HG02938 (cell line): ENCODE measurements at regions not wholly inside any gene's neighbourhood (a gene's known extent, or its start where the extent isn't known, plus 50 kb on each side); places are given as distances from the start of the nearest gene placed in this dataset.
"Not testable (repeated sequence)": the region's sequence is repeated elsewhere in the genome, so short reads cannot be mapped to it uniquely, and the experiment has no call there.

Source experiments
- ATAC-seq: cut with Tn5 transposase; IDR thresholded peaks from one replicate; pipeline ENCODE4 v1.9.1; 2021; ENCODE audit warnings: mild to moderate bottlenecking, moderate library complexity; ENCODE audit not compliant: unreplicated experiment

DNA sequence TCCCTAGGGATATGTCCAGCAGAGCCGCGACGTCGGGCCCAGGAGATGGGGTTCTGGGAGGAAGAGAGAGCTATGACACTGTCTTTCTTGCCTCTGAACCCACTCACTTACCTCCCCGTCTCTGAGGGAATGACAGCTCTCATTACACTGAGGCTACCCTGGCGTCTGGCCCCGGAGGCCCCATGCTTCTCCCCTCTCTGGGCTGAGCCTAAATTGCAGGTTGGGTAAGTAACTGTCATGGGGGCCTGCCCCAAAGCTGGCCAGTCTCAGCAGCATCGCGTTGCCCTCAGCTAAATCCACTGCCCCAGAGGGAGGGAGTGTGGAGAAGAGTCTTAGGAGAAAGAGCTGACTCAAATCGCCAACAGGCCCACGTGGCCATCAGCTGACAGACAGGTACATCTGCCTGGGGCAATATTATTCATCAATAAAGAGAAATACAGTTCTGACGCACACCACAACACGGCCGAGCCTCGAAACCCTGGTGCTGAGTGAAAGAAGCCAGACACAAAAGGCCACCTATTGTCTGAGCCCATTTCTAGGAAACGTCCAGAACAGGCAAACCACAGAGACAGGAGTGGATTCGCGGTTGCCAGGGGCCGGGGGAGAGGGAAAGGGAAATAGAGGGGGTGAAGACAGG, 156.4 kb downstream of the C16orf95 start:
- ATAC-seq: no peak

DNA sequence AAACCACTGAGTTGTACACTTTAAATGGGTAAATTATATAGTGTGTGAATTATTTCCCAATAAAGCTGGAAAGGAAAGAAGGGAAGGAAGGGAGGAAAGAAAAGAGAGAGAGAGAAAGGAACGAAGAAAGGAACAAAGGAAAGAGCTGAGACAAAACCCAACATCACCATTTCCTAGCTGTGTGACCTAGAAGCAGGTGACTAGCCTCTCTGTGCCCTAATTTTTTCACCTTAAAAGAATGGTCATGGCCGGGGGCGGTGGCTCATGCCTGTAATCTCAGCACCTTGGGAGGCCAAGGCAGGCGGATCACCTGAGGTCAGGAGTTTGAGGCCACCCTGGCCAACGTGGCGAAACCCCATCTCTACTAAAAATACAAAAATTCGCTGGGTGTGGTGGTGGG, 155.8 kb downstream of the C16orf95 start:
- not testable (repeated sequence) for ATAC-seq

DNA sequence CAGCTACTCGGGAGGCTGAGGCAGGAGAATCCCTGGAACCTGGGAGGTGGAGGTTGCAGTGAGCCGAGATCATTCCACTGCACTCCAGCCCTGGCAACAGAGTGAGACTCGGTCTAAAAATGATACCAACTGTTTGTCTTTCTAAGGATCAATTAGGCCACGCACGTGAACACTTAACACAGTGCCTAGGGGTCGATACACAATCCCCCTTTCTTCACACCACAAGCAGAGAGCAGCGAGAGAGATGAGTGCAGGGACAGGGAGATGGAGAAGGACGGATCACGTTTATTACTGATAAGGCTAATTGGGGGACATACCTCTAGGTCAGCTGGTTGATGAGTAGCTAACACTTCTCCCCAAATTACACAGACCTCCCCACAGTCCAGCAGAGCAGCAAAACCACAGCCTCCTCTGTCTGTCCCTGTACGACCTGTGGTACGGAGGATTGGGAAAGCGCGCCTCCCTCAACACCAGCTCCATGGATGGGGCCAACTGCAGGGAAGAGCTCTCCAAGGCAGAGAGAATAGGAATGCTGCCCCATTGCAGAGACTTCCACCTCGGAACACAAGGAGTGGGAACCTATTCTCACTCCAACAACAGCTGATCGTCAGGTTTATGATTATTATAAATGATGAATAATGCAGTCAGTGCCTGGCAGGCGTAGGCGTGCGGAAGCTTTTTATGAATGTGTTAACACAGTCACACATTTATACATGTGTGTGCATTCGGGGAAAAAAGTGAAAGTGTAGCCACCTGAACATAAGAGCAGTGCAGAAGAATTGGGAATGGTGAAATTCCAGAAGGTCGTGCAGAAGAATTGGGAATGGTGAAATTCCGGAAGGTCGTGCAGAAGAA, 155.1 kb downstream of the C16orf95 start:
- no peak for ATAC-seq

DNA sequence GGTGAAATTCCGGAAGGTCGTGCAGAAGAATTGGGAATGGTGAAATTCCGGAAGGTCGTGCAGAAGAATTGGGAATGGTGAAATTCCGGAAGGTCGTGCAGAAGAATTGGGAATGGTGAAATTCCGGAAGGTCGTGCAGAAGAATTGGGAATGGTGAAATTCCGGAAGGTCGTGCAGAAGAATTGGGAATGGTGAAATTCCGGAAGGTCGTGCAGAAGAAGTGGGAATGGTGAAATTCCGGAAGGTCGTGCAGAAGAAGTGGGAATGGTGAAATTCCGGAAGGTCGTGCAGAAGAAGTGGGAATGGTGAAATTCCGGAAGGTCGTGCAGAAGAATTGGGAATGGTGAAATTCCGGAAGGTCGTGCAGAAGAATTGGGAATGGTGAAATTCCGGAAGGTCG, 154.4 kb downstream of the C16orf95 start:
- ATAC-seq: not testable (repeated sequence)

DNA sequence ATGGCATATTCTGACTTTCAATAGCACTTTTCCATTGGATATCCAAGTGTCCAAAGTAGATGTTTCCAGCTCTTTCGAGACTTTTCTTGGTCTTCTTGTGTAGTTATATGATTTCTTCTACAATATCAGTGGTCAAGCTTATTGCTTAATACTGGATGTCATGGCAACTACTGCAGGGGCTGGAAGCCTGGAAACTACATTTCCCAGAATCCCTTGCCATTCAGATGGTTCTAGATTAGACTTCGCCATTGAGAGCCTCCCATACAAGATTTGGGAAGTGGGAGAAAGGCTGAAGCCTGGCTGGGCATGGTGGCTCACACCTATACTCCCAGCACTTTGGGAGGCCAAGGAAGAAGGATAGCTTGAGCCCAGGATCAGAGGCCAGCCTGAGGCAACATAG, 153.6 kb downstream of the C16orf95 start:
- no peak for ATAC-seq

DNA sequence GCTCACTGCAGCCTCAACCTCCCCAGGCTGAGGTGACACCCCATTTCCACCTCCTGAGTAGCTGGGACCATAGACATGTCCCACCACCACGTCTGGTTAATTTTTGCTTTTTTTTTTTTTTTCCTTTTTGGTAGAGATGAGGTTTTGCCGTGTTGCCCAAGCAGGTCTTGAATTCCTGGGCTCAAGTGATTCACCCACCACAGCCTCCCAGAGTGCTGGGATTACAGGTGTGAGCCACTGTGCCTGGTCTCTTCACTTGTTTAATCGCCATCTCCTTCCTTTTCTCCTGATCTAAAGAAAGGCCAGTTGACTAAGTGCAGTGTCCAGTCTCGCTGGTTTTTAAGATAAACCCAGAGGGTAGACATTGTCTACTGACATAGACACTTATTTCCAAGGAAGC, 152.0 kb downstream of the C16orf95 start:
- no peak for ATAC-seq

DNA sequence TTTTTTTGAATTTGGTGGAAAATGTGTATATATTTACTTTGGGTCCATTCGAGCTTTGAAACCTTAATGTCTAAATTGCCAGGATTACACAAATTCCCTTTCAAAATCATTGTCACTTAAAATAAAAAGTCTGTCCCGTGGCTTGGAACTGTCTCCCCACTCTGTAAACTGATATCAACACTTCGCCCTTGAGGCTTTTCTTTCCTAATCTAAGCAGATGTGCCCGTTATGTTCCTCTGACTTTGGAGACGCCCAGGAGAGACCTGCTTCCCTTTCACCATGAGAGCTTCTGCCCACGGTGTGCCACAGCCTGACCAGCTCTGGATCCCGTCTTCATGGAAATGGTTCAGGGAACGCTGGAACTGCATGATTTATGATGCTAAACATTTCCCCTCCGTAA, 151.3 kb downstream of the C16orf95 start:
- no peak for ATAC-seq

DNA sequence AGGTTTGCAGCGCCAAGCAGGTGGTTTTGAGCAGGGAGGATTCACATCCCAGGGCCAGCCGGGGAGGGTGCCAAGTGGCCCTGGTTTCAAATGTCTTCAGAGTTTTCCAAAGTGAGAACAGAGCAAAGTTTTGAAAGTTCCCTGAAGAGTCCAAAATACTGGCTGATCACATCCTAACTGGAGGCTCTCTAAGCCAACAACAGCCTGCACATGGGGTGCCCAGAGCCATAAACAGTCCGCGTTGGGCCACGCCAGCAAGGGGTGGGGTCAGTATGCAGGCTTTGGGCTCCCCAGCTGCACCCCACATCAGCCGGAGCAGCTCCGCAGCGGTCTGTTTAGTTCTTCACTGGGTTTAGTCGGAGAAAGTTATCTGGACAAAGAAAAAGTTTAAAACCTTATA, 150.9 kb downstream of the C16orf95 start:
- ATAC-seq: no peak

DNA sequence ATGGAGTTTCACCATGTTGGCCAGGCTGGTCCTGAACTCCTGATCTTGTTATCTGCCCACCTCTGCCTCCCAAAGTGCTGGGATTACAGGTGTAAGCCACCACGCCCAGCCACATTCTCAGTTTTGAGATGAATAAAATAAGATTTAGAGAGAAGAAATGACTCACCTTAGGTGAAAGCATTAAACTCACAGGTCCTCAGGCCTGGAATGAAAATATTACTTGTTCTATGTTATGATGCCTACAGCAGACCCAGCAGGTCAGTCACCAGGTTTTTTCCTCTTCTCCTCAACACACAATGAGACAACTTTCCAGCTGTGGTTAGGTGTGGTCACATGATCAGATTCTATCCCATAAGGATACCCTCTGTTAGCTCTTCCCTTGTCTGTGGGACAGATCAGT, 150.3 kb downstream of the C16orf95 start:
- ATAC-seq: no peak

DNA sequence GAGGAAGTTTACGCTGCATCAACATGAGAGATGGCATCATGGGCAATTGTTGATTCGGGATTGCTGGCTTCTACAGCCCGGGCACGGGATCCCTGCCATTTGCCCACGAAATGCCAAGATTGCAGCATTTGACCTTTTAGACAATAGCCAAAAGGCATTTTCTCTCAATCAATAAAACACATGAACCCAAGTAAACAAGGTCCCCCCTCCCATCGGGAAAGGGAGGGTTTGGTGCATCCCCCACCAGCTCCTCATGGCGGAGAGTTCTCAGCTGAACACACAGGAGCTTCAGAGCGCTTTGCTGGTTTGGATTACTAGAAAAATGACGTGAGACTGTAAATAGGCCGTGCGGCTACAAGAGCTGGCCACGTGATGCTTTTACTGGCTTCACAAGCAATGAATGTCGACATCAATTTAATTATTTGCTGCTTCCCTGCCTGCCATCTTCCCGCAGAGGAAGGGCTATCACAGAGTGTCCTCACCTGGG, 147.6 kb downstream of the C16orf95 start:
- ATAC-seq: no peak

DNA sequence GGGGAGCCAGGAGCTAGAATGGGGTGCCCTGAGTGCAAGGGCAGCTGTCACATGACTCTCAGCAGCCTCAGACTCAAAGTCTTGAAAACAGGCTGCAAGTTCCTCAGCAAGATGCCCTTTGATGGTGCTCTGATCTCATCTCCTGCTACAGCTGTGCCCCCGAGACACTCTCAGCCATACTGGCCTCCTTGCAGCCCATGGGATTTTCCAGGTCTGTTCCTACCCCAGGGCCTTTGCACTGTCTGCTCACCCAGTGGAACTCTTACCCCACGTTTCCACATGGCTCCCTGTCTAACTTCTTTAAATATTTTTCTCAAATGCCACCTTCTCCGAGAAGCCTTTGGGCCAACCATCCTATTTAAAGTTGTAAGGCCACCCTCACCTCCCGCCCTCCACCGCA, 146.9 kb downstream of the C16orf95 start:
- ATAC-seq: no peak

DNA sequence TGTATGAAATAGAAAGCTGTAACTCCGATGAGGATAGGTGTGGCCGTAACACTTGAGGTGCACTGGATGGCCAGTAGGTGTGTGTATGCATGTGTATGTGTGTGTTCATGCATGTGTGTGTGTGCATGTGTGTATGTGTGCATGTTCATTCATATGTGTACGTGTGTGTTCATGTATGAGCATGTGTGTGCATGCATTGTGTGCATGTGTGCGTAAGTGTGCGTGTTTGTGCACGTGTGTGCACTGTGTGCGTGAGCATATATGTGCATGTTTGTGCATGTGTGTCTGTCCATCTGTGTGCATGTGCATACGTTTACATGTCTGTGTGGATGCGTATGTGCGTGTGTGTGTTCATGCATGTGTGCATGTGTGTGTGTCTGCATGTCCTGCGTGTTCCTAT, 145.5 kb downstream of the C16orf95 start:
- no peak for ATAC-seq

DNA sequence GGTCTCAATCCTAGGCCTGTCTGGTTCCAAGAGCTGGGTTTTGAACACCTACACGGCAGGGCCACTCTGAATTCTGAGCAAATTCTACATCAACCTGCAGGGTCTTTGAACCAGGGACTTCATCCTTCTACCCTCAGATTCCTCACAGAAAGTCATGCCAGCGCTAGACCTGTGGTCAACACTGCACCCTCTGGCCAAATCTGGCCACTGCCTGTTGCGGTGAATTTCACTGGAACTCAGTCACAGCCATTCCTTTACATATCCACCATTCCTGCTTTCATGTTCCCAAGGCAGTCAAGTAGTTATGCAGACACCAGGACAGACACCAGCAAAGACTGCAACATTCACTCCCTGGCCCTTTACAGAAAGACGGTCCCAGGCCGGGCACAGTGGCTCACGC, 144.6 kb downstream of the C16orf95 start:
- ATAC-seq: no peak

DNA sequence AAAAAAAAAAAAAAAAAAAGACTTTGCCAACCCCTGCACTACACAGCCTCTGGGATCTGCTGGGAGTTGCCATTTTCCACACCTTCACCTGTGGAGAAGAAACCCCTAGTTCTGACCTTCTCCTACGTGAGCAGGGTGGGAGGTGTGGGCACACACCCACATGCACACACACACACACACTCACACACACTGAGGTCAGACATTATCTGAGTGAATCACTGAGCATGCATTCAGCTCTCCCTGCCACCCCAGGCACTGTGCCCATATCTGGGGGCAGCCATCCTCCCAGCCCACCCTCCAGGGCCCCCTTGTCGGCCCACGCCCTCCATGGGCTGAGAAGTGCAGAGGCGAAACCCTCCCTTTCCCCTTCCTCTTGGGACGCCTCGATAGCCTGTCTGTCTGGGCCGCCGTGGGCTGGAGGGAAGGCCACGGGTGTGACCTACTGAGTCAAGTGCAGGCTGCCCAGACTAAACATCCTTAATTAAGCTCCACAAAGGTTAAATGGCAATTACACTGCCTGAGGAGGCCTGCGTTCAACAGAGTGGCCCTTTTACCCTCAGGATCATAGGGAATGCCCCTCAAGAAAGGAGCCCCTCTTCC, 143.8 kb downstream of the C16orf95 start:
- ATAC-seq: no peak

DNA sequence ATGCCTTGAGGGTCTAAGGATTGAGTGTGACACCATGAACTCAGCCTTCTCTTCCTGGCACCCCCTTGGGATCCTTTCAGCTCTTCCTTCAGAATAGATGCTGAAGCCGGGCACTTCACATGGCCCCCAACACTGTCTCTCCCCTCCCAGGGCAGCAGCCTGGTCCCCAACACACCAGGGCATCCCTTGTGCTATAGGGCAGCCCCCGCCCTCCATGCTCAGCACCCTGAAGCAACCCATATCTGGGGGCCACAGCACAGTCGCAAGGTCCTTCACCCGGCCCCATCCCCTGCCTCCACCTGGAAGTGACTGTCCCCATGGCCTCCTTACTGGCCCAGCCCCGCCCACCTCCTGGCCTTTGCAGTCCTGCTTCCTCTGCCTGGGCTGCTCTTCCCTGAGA, 143.1 kb downstream of the C16orf95 start:
- no peak for ATAC-seq

DNA sequence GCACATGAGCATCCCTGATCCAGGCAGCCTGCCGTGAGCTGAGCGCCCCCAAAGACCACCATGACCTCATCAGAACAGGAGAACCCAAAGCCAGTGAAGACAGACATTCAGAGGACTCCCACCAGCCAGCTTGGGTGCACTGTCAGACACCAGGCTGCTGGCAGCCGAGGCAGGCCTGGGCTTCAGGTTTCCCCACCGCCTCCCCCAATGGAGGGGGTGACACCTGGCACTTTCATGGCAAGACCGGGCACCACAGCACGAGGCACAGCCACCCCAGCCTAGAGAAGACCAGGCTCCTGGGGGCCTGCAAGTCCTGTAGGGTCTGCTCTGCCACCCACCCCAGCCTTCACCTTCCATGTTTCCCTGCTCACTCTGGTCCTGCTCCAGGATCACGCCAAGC, 140.5 kb downstream of the C16orf95 start:
- no peak for ATAC-seq

DNA sequence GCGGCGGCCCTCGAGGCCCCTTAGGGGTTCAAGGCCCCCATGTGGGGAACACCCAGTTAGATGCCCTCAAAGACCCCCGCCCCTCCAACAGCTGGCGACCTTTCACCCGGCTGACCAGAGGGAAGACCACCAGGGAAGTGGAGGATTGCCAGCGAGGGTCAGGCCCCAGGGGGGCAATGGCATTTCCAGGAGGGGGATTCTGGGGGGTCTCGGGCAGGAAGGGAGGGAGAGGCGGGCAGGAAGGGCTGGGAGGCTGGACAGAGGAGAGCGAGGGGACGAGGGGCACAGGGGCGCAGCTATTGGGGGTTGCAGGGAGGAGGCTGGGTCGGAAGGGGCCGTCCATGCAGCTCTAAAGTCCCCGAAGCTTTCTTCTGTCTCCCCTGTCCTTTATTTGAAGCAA, 139.5 kb downstream of the C16orf95 start:
- no peak for ATAC-seq

DNA sequence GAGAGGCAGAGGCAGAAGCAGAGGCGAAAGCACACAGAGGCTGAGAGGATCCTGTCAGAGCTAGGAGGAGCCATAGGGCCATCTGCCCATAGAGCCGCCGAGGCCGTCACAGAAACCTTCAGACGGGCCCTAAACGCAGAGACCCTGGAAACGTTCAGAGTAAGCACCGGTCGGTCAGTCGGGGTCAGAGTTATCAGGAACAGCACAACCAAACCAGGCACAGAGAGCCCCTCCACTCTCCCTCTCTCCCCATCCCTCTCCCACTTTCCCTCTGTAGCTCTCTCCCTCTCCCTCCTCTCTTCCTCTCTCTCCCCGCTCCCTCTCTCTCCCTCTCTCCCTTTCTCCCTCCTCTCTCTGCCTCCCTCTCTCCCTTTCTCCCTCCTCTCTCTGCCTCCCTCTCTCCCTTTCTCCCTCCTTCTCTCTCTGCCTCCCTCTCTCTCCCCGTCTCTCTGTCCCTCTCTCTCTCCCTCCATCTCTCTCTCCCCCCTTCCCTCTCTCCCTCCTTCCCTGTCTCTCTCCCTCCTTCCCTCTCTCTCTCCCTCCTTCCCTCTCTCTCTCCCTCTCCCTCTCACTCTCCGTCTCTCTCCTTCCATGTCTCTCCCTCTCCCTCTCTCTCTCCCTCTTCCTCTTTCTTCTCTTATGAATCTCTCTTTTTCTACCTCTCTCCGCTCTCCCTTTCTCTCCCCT, 138.9 kb downstream of the C16orf95 start:
- no peak for ATAC-seq

DNA sequence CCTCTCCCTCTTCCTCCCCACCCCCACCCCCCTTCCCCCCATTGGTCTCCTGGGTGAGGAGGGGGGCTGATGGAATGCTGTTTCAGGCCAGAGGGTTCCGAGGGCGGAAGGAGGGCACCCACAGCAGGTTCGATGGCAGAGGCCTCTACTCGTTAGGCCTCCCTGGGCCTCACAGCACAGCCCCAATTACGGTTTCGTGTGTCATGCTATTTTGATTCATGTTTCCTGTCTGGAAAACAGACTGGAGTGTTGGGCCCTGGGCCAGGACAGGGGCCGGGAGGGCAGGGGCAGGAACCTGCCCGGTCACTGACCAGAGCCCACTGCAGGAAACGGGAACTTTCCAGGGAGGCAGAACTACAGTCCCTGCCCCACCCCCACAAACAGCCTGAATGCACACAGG, 138.2 kb downstream of the C16orf95 start:
- ATAC-seq: no peak

DNA sequence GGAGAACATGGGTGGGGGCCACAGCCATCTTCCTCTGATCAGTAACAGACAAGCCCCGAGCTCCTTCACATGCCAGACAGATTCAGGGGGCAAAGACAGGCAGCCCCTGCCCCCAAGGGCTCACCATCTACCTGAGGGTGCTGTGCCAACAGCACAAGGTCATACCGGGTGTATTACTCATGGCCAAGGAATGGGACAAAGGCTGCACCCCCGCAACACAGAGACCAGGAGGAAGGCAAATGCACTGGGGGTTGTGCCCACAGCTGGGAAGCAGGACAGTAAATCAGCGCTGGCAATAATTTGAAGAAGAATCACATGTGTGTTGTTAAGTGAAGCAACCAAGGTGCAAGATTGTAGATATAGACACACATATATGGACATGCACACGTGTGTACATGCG, 137.1 kb downstream of the C16orf95 start:
- no peak for ATAC-seq

DNA sequence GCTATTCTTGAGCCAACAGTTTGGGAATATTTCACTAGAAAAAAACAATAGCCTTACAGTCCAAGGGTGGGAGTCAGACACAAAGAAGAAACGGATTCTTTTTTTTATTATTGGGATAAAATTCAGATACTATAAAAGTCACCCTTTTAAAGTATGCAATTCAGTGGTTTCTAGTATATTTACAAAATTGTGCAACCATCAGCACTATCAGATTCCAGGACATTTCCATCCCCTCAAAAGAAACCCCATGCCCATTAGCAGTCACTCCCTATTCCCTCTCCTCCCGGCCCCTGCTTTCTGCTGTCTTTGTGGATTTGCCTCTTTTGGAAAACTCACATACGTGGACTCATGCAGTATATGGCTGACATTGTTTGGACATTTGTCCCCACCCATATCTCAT, 134.4 kb downstream of the C16orf95 start:
- no peak for ATAC-seq
